HG03571 (cell line): ENCODE measurements at regions not wholly inside any gene's neighbourhood (a gene's known extent, or its start where the extent isn't known, plus 50 kb on each side); places are given as distances from the start of the nearest gene placed in this dataset.

Experiments
- ATAC-seq: cut with Tn5 transposase; IDR thresholded peaks from one replicate; pipeline ENCODE4 v1.9.1; 2021; ENCODE audit not compliant: unreplicated experiment

DNA sequence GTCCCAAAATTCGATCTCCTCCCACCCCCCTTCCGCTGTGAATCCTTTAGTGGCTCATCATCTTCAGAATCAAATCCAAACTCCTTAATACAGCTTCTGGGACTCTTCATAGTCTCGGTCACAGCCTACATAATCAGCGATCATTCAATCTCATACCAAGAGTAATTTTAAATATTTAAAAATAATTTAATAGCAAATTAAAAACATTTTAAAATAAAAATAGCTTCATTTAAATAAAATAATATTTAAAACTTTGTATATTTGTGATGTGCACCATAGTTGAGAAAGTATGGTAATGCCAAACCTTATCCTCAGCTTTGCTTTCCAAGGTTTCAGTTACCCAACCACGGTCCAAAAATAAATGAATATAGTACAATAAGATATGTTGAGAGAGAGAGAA lies 70.0 kb upstream of the NR3C1 start:
- no peak for ATAC-seq

- no peak for ATAC-seq
Observed at GRCh38 chr5:143472576-143472975, 69.1 kb upstream of the NR3C1 start.

- no peak for ATAC-seq
Observed at GRCh38 chr5:143471666-143472464, 68.4 kb upstream of the NR3C1 start.

DNA sequence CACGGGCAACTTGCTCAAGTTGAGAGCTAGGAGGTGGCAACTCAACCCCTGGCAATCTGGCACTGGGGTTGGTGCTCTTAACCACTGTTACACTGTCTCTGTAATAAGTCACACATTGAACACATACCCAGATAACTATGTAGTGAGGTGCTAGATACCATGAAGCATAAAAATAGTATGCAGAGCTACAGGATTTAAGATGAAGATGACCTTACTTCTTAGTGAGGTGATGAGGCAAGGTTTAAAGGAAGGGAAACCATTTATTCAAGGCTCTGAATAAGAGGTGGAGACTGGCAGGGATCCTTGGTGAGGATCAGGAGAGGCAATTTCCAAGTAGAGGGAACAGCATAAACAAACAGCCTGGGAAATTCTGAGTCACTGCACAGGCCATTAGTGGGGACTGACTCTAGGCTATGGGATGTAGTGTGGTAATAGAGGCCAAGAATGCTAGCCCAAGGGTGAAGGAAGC lies 67.6 kb upstream of the NR3C1 start:
- no peak for ATAC-seq

- ATAC-seq: no peak
Observed at GRCh38 chr5:143470120-143470519, 66.6 kb upstream of the NR3C1 start.

DNA sequence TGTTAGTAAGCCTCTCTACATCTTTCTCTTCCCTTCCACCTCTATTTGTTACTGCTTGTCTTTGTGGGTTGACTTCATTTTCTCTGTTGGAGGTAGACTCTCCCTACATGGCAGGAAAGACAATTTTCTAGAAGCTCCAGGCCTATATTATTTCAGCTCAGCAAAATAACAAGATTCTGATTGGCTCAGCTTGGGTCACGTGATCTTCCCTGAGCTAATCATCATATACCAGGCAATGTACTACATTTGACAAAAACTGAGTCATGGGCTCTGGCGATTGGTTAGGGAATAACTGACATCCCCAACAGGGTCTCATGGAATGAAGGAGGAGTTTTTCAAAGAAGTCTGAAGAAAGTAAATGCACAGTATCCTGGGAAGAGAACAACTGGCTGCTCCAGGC lies 65.6 kb upstream of the NR3C1 start:
- no peak for ATAC-seq

GRCh38 chr5:143466632-143467031 lies 63.1 kb upstream of the NR3C1 start:
- no peak for ATAC-seq

- ATAC-seq: no peak
Observed at GRCh38 chr5:143464723-143465490, 61.4 kb upstream of the NR3C1 start.

DNA sequence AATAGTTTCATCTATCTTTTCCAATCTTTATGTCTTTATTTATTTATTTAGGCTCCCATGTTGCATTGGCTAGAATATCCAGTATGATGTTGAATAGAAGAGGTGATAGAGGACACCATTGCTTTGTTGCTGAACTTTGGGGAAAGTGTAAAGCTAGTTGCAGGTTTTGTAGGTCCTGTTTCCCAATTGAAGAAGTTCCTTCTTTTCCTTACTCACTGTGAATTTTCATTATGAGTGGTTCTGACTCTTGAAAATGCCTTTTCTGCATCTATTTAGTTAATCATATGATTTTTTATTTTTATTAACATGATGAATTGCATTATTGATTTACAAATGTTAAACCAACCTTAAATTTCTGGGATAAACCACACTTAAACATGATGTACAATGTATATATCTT lies 58.9 kb upstream of the NR3C1 start:
- no peak for ATAC-seq

DNA sequence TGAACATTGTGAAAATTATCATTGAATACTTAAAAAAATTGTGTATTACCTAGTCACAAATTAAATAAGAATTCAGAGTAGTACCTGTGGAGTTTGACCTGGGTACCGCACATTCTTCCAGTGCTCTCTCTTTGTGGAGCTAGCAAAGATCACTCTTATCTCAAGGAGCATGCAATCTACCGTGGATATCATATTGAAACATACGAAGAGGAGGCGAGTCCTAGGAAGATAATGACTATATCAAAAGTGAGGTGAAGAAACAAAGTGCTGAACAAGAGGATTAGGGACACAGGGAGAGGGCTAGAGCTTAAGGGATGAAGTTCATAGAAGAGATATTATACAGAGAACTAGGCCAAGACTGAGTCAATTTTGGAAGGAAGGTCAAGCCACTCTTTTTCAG lies 55.9 kb upstream of the NR3C1 start:
- ATAC-seq: no peak

DNA sequence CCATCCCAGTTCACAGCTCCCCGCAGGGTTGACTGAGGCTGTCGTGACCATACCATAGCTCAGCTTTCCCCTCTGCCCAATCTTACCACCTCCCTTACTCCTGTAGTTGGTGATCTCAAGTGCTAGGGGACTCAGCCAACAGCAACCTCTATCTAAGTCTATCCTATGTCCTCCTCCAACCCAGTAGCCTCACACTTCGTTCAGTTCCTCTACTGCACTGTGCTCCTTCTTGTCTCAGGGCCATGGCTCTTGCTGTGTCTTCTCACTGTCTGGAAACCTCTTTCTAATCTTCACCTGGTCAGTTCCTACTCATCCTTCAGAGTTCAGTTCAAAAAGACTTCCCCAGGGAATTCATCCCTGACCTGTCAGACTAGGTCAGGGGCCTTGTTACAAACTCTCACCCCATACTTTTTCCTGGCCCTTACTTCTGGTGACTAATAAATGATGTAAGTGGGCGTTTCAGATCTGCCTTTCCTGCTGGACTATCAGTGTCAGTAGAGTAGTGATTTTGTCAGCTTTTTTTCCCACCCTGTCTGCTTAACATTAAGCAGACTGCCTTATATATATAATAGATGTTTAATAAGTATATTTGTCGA lies 53.6 kb upstream of the NR3C1 start:
- no peak for ATAC-seq

DNA sequence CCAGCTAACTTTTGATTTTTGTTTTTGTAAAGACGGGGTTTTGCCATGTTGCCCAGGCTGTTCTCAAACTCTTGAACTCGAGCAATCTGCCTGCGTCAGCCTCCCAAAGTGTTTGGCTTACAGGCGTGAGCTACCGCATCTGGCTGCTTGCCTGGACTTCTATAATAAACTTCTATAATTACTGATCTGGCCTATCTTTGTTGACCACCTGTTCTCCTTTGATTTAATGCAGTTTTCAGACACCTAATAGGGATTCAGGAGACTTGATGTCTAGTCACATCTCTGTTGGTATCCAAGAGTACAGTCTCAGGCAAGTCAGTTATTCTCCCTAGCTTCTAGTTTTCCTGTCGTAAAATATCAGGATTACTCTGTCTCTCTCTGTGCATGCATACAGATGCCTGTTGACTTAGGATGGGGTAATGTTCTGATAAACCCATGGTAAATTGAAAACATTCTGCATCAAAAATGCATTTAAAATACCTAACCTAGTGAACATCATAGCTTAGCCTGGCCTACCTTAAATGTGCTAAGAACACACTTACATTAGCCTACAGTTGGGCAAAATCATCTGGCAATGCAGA lies 51.5 kb upstream of the NR3C1 start:
- ATAC-seq: no peak

- ATAC-seq: no peak
Observed at GRCh38 chr5:143453720-143454119, 50.2 kb upstream of the NR3C1 start.
